ENCODE measurements at regions not wholly inside any gene's neighbourhood (a gene's known extent, or its start where the extent isn't known, plus 50 kb on each side); places are given as distances from the start of the nearest gene placed in this dataset.
"Not testable (repeated sequence)": the region's sequence is repeated elsewhere in the genome, so short reads cannot be mapped to it uniquely, and the experiment has no call there.

DNA sequence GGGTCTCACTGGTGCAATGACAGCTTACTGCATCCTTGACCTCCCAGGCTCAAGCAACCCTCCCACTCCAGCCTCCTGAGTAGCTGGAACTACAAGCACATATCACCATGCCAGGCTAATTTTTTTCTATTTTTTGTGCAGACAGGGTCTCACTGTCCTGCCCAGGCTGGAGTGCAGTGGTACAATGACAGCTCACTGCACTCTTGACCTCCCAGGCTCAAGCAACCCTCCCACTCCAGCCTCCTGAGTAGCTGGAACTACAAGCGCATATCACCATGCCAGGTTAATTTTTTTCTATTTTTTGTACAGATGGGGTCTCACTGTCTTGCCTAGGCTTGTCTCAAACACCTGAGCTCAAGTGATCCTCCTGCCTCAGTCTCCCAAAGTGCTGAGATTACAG is 74.0 kb downstream of the GASK1B start:
- no peak overlapping the region for H3K4me3 ChIP-seq (replicated peaks; ENCODE audit: low read depth, low read length)
- no peak for DNase-seq (ENCODE audit: extremely low read depth, low read depth)
- TF ChIP-seq, protein P1, sequence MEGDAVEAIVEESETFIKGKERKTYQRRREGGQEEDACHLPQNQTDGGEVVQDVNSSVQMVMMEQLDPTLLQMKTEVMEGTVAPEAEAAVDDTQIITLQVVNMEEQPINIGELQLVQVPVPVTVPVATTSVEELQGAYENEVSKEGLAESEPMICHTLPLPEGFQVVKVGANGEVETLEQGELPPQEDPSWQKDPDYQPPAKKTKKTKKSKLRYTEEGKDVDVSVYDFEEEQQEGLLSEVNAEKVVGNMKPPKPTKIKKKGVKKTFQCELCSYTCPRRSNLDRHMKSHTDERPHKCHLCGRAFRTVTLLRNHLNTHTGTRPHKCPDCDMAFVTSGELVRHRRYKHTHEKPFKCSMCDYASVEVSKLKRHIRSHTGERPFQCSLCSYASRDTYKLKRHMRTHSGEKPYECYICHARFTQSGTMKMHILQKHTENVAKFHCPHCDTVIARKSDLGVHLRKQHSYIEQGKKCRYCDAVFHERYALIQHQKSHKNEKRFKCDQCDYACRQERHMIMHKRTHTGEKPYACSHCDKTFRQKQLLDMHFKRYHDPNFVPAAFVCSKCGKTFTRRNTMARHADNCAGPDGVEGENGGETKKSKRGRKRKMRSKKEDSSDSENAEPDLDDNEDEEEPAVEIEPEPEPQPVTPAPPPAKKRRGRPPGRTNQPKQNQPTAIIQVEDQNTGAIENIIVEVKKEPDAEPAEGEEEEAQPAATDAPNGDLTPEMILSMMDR (IDR thresholded peaks at IDR 0.05; ENCODE audit: low read depth, low read length, missing control alignments) = no peak

DNA sequence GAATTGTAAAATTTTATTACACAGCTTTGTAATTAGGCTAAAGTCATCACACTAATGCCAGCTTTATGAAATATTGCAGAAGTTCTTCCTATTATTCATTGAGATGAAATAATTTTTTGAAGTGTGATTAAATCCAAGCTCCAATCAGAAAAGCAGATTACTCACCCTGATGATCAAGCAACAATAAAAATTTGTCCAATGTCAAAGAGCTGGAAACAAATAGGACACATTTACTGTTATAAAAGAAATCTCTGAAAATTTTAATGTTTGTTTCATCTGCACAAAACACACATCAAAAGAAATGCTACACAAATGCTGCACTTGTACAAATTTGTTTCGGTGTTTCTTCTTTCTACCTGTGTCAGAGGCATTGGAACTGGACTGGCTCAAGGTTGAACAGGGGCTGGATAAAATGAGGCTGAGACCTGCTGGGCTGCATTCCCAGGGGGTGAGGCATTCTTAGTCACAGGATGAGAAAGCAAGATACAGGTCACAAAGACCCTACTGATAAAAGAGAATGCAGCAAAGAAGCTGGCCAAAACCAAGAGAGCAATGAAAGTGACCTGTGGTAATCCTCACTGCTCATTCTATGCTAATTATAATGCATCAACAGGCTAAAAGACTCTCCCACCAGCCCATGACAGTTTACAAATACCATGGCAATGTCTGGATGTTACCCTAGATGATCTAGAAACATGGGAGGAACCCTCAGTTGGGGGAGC is 78.3 kb downstream of the GASK1B start:
- no peak for DNase-seq (ENCODE audit: extremely low read depth, low read depth)
- TF ChIP-seq, protein P1 (IDR thresholded peaks at IDR 0.05; ENCODE audit: low read depth, low read length, missing control alignments) = no peak
- H3K4me3 ChIP-seq (replicated peaks; ENCODE audit: low read depth, low read length) = no peak overlapping the region

DNA sequence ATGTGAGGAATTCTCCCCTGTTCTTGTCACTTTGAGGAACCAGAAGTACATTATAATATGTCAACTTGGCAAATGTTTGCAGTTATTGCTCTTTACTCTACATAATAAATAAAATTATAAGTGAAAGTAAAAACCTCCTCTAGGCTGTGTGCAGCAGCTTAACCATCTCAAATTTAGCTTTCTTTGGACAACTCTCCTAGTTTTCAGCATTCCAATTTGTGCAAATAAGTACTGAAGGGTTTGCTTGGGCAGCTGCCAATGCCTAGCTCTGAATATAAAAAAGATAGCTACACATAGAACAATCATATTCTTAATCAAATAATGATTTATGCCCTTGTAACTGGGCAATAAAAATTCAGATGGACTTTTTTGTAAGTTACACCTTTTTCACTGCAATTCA is 82.5 kb downstream of the GASK1B start:
- TF ChIP-seq, protein P1 (IDR thresholded peaks at IDR 0.05; ENCODE audit: low read depth, low read length, missing control alignments) = no peak
- no peak for DNase-seq (ENCODE audit: extremely low read depth, low read depth)
- no peak overlapping the region for H3K4me3 ChIP-seq (replicated peaks; ENCODE audit: low read depth, low read length)

DNA sequence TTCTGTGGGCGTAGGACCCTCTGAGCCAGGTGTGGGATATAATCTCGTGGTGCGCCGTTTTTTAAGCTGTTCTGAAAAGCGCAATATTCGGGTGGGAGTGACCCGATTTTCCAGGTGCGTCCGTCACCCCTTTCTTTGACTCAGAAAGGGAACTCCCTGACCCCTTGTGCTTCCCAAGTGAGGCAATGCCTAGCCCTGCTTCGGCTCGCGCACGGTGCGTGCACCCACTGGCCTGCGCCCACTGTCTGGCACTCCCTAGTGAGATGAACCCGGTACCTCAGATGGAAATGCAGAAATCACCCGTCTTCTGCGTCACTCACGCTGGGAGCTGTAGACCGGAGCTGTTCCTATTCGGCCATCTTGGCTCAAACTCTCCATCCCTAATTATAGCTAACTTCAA is 82.9 kb downstream of the GASK1B start:
- not testable (repeated sequence) for DNase-seq (ENCODE audit: extremely low read depth, low read depth); H3K4me3 ChIP-seq (replicated peaks; ENCODE audit: low read depth, low read length)

DNA sequence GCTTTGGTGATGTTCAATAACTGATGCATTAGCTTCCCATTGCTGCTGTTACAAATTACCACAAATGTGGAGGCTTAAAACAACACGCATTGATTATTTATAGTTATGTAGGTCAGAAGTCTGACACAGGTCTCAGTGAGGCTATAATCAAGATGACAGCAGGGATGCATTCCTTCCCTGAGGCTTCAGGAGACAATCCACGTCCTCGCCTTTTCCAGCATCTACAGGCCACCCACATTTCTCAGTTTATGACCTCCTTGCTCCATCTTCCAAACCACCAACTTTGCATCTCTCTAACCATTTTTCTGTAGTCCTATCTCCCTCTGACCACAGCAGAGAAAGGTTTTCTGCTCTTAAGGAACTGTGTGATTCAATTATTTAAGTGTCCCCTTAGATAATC is 92.5 kb downstream of the GASK1B start:
- H3K4me3 ChIP-seq (replicated peaks; ENCODE audit: low read depth, low read length) = no peak overlapping the region
- TF ChIP-seq, protein P1 (IDR thresholded peaks at IDR 0.05; ENCODE audit: low read depth, low read length, missing control alignments) = no peak
- no peak for DNase-seq (ENCODE audit: extremely low read depth, low read depth)

DNA sequence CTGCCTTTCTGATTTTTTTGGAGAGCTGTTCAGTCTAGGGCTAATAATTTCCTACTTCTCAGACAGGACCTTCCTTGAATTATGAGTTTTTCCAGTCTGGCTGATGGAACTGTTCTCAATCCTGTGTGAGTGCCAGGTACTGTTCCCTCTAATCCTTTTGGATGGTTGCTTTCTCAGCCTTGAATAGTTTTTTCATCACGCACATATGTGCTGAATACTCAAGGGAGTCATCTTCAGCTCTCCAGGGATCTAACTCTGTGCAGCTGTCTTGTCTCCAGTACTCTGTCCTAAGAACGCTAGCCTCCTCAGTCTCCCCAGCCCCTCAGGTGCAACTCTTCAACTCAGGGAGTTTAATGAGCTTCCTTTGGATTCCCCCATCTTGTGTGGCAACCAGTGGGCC is 93.2 kb downstream of the GASK1B start:
- no peak overlapping the region for H3K4me3 ChIP-seq (replicated peaks; ENCODE audit: low read depth, low read length)
- no peak for DNase-seq (ENCODE audit: extremely low read depth, low read depth)
- TF ChIP-seq, protein P1 (IDR thresholded peaks at IDR 0.05; ENCODE audit: low read depth, low read length, missing control alignments) = no peak

DNA sequence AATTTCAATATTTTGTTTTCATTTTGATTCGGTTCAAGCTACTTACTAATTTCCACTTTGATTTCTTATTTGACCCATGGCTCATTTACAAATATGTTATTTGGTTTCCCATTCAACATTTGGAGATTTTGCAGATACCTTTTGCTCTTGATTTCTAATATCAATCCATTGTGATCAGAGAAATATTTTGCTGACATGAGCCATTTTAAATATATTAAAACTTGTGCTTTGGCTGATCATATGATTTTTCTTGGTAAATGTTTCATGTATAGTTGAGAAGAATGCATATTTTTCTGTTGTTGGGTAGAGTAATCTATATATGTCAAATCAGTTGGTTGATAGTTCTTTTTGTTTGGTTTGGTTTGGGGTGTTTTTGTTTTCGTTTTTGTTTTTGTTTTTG is 95.0 kb downstream of the GASK1B start:
- DNase-seq (ENCODE audit: extremely low read depth, low read depth) = no peak
- no peak overlapping the region for H3K4me3 ChIP-seq (replicated peaks; ENCODE audit: low read depth, low read length)
- TF ChIP-seq, protein P1 (IDR thresholded peaks at IDR 0.05; ENCODE audit: low read depth, low read length, missing control alignments) = no peak

Data from HFF-Myc (cell line).